LoVo (cell line): ENCODE measurements at regions not wholly inside any gene's neighbourhood (a gene's known extent, or its start where the extent isn't known, plus 50 kb on each side); places are given as distances from the start of the nearest gene placed in this dataset.

ENCODE experiments used
- DNase-seq: peaks from one replicate; pipeline ENCODE4 v3.0.0-alpha.2; 2016; ENCODE audit warnings: low spot score

- DNase-seq = no peak
Observed at GRCh38 chr18:21162786-21163185, 51.2 kb upstream of the ROCK1 start.

GRCh38 chr18:21163647-21164547, 52.3 kb upstream of the ROCK1 start:
- DNase-seq = peak; percentile 50

- no peak for DNase-seq
Observed at GRCh38 chr18:21164548-21165095, 53.0 kb upstream of the ROCK1 start.

- no peak for DNase-seq
Observed at GRCh38 chr18:21167641-21168377, 56.2 kb upstream of the ROCK1 start.

- no peak for DNase-seq
Observed at GRCh38 chr18:21168880-21169279, 57.3 kb upstream of the ROCK1 start.

GRCh38 chr18:21177822-21178221, 64.2 kb upstream of the GREB1L start:
- DNase-seq = no peak

GRCh38 chr18:21179590-21180220, 62.3 kb upstream of the GREB1L start:
- DNase-seq = peak; percentile 64

- no peak for DNase-seq
Observed at GRCh38 chr18:21180588-21180987, 61.4 kb upstream of the GREB1L start.

- DNase-seq = no peak
Observed at GRCh38 chr18:21181766-21182165, 60.3 kb upstream of the GREB1L start.

- peak; percentile 38 for DNase-seq
Observed at GRCh38 chr18:21183670-21184069, 58.4 kb upstream of the GREB1L start.

- no peak for DNase-seq
Observed at GRCh38 chr18:21184396-21184996, 57.5 kb upstream of the GREB1L start.

GRCh38 chr18:21187886-21188285, 54.1 kb upstream of the GREB1L start:
- DNase-seq = no peak

GRCh38 chr18:21191596-21192307, 50.3 kb upstream of the GREB1L start:
- DNase-seq = no peak
